NOMO-1 treated with dmso at 0.1 percent for 144 hours (cell line): ENCODE measurements at regions not wholly inside any gene's neighbourhood (a gene's known extent, or its start where the extent isn't known, plus 50 kb on each side); places are given as distances from the start of the nearest gene placed in this dataset.

ENCODE experiments used
- DNase-seq: peaks from one replicate; lab custom pipeline; 2025; ENCODE audit not compliant: unreplicated experiment; lab: John Stamatoyannopoulos, UW

DNA sequence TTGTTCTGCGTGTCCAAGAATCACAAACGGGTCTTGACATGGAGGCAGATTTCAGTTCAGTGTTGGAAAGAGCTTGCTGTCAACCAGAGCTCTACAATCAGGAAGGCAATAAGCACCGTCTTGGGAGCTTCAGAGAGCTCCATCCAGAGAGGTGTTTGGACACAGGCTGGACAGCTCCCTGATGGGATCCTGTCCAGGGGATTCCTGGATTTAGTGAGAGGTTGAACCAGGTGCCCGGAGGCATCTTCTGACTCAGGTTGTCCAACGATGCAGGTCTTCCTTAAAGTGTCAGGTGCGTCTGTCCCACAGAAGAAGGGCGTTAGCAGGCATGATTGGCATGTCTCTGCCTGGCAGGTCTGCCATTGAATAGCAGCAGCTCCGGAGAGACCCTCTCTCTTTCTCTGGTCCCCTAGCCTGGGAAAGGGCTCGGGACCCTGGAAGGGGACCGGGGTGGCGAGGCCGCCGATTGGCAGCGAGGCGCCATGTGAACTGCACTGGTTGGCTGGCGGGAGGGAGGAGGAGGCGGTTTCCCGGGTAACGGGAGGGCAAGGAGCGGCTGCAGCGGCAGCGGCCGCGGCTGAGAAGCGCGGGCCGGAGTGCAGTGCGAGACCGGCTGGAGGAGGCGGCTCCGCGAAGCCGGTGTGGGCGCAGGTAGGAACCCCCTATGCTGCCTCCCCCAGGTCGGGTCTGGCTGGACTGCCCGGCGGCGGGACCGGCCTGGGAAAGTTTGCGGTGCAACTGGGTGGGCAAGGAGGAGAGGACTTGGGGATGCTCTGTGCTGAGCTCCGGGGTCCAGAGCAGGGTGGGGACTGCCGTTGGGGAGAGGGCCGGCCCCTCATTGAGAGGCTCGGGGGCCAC is 104.1 kb upstream of the E2F8 start:
- DNase-seq: no peak

GRCh38 chr11:19342036-19342435 is 101.3 kb upstream of the E2F8 start:
- DNase-seq: no peak

GRCh38 chr11:19338375-19338774 is 97.6 kb upstream of the E2F8 start:
- no peak for DNase-seq

DNA sequence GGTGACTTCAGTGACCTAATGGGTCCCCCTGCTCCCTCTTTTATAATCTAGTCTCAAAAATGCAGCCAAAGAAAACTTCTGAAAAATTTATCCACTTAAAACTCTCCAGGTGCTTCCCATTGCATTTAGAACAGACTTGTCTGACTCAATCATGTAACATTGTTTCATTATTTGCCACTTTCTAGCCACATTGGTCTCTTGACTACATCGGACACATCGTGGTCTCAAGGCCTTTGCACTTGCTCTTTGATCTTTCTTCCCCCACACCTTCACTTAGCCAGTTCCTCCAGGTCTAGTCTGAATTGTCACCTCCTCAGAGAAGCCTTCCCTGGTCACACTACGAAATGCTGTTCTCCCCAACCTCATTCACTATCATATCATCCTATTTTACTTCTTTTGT is 97.0 kb upstream of the E2F8 start:
- no peak for DNase-seq

DNA sequence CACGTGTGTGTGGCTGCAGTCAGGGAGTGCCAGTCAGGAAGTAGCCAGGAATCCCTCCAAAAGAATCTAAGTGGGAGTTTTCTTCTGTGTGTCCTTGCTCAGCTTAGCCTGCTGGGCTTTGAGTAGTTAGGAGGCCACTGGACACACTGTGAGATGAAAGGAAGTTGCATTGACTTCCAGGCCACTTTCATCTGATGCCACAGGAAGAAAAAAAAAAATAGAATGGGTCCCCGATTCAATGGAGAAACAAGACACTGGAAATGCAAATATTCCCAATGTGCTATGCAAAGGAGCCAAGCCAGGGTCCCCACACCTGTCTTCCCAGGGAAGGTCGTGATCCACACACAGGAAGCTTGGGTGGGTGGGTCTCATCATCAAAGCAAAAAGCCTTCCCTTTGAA is 95.6 kb upstream of the E2F8 start:
- DNase-seq: no peak

- no peak for DNase-seq
Observed at GRCh38 chr11:19332476-19332875, 91.7 kb upstream of the E2F8 start.

DNA sequence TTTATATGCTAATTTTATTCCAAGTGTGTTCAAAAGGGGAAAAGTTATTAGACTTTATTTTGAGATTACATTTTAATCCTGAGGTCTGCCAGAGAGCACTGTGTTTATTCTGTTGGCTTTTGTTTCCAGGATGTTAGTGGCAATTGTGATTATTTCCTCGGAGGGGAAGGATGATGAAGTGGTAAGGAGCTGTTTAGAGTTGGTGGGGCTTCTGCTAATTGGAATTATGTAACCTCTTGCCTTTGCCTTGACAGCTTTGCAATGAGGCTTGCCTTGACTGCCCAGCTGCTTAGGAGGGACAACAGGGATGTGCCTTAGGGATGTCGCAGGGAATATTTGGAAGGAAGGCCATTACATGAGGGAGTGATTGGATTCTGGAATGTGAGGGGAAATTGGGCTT is 89.7 kb upstream of the E2F8 start:
- DNase-seq: no peak

GRCh38 chr11:19329970-19330369 is 89.2 kb upstream of the E2F8 start:
- no peak for DNase-seq

DNA sequence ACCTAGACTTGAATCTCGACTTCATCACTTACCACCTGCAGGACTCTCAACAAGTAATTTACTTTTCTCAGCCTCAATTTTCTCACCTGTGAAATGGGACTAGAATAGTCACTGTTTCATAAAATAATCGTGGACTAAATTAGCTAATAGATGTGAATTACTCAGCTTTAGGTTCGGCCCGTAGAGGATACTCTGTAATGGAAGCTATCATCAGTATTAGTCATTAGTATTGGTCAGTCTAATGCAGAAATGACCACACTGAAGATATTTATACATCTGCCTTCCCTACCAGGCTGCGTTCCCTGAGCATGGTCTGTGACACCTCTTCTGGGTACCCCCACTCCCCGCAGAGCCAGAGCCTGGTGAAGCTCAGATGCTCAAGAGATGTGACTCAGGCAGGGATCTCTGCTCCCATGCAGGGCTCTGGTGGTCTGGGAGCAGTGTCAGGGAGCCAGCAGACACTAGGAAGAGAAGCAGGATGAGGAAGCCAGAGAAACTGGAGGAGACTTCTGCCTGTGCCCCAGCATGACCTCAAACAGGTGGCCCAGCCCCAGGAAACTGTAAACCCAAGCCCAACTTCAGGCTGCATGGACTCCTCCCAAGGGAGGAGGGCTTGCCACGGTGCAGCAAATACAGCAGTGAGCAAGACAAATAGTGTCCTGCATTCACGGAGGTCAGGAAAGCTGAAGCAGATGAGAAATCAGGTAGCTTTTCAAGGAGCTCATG is 88.0 kb upstream of the E2F8 start:
- no peak for DNase-seq

GRCh38 chr11:19327280-19327679 is 86.5 kb upstream of the E2F8 start:
- DNase-seq: no peak

- no peak for DNase-seq
Observed at GRCh38 chr11:19326499-19326898, 85.8 kb upstream of the E2F8 start.

GRCh38 chr11:19323502-19323901 is 82.8 kb upstream of the E2F8 start:
- DNase-seq: no peak

- no peak for DNase-seq
Observed at GRCh38 chr11:19321351-19321750, 80.6 kb upstream of the E2F8 start.

- no peak for DNase-seq
Observed at GRCh38 chr11:19320827-19321226, 80.1 kb upstream of the E2F8 start.

- DNase-seq: no peak
Observed at GRCh38 chr11:19316434-19316833, 75.7 kb upstream of the E2F8 start.

DNA sequence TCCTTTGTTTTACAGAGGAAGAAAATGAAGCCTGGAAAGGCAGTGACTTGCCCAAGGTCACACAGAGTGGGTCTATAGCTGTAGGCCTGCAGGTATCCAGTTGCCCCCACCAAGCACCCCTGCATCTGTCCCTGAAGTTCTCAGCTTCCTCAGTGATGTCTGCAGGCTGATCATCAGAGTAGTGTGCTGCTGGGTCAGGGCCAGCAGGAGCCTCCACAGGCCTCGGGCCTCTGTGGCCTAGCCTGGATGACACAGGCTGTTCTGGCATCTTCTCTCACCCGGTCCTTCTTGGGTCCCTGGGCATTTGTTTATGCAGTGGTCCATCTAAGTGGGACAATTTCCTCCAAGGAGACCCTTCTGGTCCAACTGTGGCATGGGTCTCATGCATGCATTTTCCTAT is 74.8 kb upstream of the E2F8 start:
- no peak for DNase-seq

DNA sequence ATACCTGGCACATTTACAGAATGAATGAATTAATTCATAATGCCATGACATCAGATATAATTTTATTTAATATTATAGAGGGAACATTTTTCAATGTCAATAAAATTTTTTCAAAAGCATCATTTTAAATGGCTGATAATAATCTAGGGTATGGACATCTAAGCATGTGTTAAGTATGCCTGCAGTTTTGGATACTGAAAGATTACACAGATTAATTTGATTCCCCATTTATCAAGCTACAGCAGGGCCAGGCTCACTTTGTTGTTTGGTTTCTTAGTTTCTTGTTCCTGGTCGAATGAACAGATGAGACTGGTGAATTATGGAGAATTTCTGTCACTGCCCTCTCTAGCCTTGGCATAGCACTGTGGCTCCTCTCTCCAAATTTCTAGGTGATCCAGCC is 72.4 kb upstream of the E2F8 start:
- no peak for DNase-seq

- peak; percentile 7 for DNase-seq
Observed at GRCh38 chr11:19311308-19312030, 70.7 kb upstream of the E2F8 start.

- DNase-seq: no peak
Observed at GRCh38 chr11:19307498-19307897, 66.8 kb upstream of the E2F8 start.

- DNase-seq: no peak
Observed at GRCh38 chr11:19306179-19306944, 65.6 kb upstream of the E2F8 start.

- no peak for DNase-seq
Observed at GRCh38 chr11:19301361-19301760, 60.6 kb upstream of the E2F8 start.
